ENCODE measurements at regions not wholly inside any gene's neighbourhood (a gene's known extent, or its start where the extent isn't known, plus 50 kb on each side); places are given as distances from the start of the nearest gene placed in this dataset.

GRCh38 chr18:27501671-27502070 is 316.6 kb upstream of the CHST9 start:
- DNase-seq (ENCODE audit: low read depth in 1 of 2, low spot score in 1 of 2): no peak
- Histone ChIP-seq H3K27me3 (ENCODE audit: insufficient read depth, poor library complexity, severe bottlenecking) (peaks cover 3% of the 10 kb centered on the region), H3K4me3 (replicated peaks; ENCODE audit: insufficient read depth, low read length) (no peak overlapping the region), H3K27ac (replicated peaks) (no peak overlapping the region)
- TF ChIP-seq CTCF (IDR thresholded peaks at IDR 0.05; ENCODE audit: insufficient read depth, low read length) (no peak), SPI1 (IDR thresholded peaks at IDR 0.05; ENCODE audit: borderline replicate concordance, low read depth) (no peak), GABPA (IDR thresholded peaks at IDR 0.05; ENCODE audit: low read depth) (no peak), REST (IDR thresholded peaks at IDR 0.05; ENCODE audit: insufficient replicate concordance, low read depth) (no peak), POLR2AphosphoS5 (IDR thresholded peaks at IDR 0.05; ENCODE audit: low read depth) (no peak)

GRCh38 chr18:27500531-27500930 is 315.4 kb upstream of the CHST9 start:
- no peak for TF ChIP-seq POLR2AphosphoS5 (IDR thresholded peaks at IDR 0.05; ENCODE audit: low read depth)
- TF ChIP-seq REST (IDR thresholded peaks at IDR 0.05; ENCODE audit: insufficient replicate concordance, low read depth): no peak
- no peak for TF ChIP-seq SPI1 (IDR thresholded peaks at IDR 0.05; ENCODE audit: borderline replicate concordance, low read depth)
- TF ChIP-seq GABPA (IDR thresholded peaks at IDR 0.05; ENCODE audit: low read depth): no peak
- no peak for TF ChIP-seq CTCF (IDR thresholded peaks at IDR 0.05; ENCODE audit: insufficient read depth, low read length)
- Histone ChIP-seq H3K27ac (replicated peaks) (no peak overlapping the region), H3K27me3 (ENCODE audit: insufficient read depth, poor library complexity, severe bottlenecking) (peaks cover 3% of the 10 kb centered on the region), H3K4me3 (replicated peaks; ENCODE audit: insufficient read depth, low read length) (no peak overlapping the region)
- no peak for DNase-seq (ENCODE audit: low read depth in 1 of 2, low spot score in 1 of 2)

GRCh38 chr18:27497246-27497645 is 312.1 kb upstream of the CHST9 start:
- DNase-seq (ENCODE audit: low read depth in 1 of 2, low spot score in 1 of 2): no peak
- H3K27me3 ChIP-seq (ENCODE audit: insufficient read depth, poor library complexity, severe bottlenecking): no peaks in the 10 kb centered on the region
- H3K27ac ChIP-seq (replicated peaks): no peak overlapping the region
- TF ChIP-seq CTCF (IDR thresholded peaks at IDR 0.05; ENCODE audit: insufficient read depth, low read length): no peak
- no peak for TF ChIP-seq SPI1 (IDR thresholded peaks at IDR 0.05; ENCODE audit: borderline replicate concordance, low read depth)
- TF ChIP-seq REST (IDR thresholded peaks at IDR 0.05; ENCODE audit: insufficient replicate concordance, low read depth): no peak
- no peak for TF ChIP-seq GABPA (IDR thresholded peaks at IDR 0.05; ENCODE audit: low read depth)
- TF ChIP-seq POLR2AphosphoS5 (IDR thresholded peaks at IDR 0.05; ENCODE audit: low read depth): no peak
- H3K4me3 ChIP-seq (replicated peaks; ENCODE audit: insufficient read depth, low read length): no peak overlapping the region

Measured in HL-60 (cell line).